Neural crest cell (in vitro differentiated cells): ENCODE measurements at regions not wholly inside any gene's neighbourhood (a gene's known extent, or its start where the extent isn't known, plus 50 kb on each side); places are given as distances from the start of the nearest gene placed in this dataset.

Source experiments
- DNase-seq: peaks from one replicate; pipeline ENCODE4 v3.0.0; 2021; ENCODE audit warnings: low read depth, mixed read lengths, low spot score
- H3K27ac Mint-ChIP-seq: one replicate; pipeline ENCODE4 v1.8.0; 2021; ENCODE audit warnings: mild to moderate bottlenecking, mixed read lengths; ENCODE audit not compliant: unreplicated experiment
- H3K27me3 Mint-ChIP-seq: 2 replicates; pipeline ENCODE4 v1.8.0; 2021; ENCODE audit warnings: low read depth, mild to moderate bottlenecking, mixed read lengths
- H3K36me3 Mint-ChIP-seq: 2 replicates; pipeline ENCODE4 v1.8.0; 2021; ENCODE audit warnings: low read depth, mild to moderate bottlenecking, mixed read lengths
- H3K4me1 Mint-ChIP-seq: 2 replicates; pipeline ENCODE4 v1.8.0; 2021; ENCODE audit warnings: mixed read lengths
- H3K4me3 Mint-ChIP-seq: one replicate; pipeline ENCODE4 v1.8.0; 2021; ENCODE audit warnings: mild to moderate bottlenecking, mixed read lengths
- H3K9me3 Mint-ChIP-seq: 2 replicates; pipeline ENCODE4 v1.8.0; 2021; ENCODE audit warnings: mixed read lengths
- CTCF ChIP-seq: fragments of 200-600 bp; sonication (generic); conservative IDR thresholded peaks from 2 replicates; pipeline ENCODE4 v1.5.0; 2021; ENCODE audit warnings: antibody characterized with exemption, mild to moderate bottlenecking

GRCh38 chr7:124449896-124450295 lies 315.7 kb downstream of the GPR37 start:
- no peaks in the 10 kb centered on the region for H3K9me3 Mint-ChIP-seq
- no peak overlapping the region for H3K4me3 Mint-ChIP-seq
- no peaks in the 10 kb centered on the region for H3K36me3 Mint-ChIP-seq

GRCh38 chr7:124444696-124445480 lies 320.7 kb downstream of the GPR37 start:
- Mint-ChIP-seq H3K4me1 (no peaks in the 10 kb centered on the region), H3K27ac (no peak overlapping the region), H3K36me3 (no peaks in the 10 kb centered on the region), H3K9me3 (no peaks in the 10 kb centered on the region), H3K4me3 (no peak overlapping the region), H3K27me3 (no peaks in the 10 kb centered on the region)
- TF ChIP-seq CTCF: no peak
- no peak for DNase-seq

More at GRCh38 chr7:124449896-124450295, 315.7 kb downstream of the GPR37 start:
- H3K27ac Mint-ChIP-seq: no peak overlapping the region
- no peaks in the 10 kb centered on the region for H3K4me1 Mint-ChIP-seq
- no peak for TF ChIP-seq CTCF
- no peak for DNase-seq
- no peaks in the 10 kb centered on the region for H3K27me3 Mint-ChIP-seq

- no peak for TF ChIP-seq CTCF
- H3K36me3 Mint-ChIP-seq: no peaks in the 10 kb centered on the region
- H3K4me3 Mint-ChIP-seq: no peak overlapping the region
- no peaks in the 10 kb centered on the region for H3K9me3 Mint-ChIP-seq
- H3K4me1 Mint-ChIP-seq: no peaks in the 10 kb centered on the region
- no peak overlapping the region for H3K27ac Mint-ChIP-seq
- DNase-seq: no peak
- H3K27me3 Mint-ChIP-seq: no peaks in the 10 kb centered on the region
Observed at GRCh38 chr7:124443762-124444161, 321.8 kb downstream of the GPR37 start.

GRCh38 chr7:124440081-124440480 lies 325.5 kb downstream of the GPR37 start:
- no peak for DNase-seq
- Mint-ChIP-seq H3K9me3 (no peaks in the 10 kb centered on the region), H3K4me1 (no peaks in the 10 kb centered on the region), H3K4me3 (no peak overlapping the region), H3K27me3 (no peaks in the 10 kb centered on the region), H3K27ac (no peak overlapping the region), H3K36me3 (no peaks in the 10 kb centered on the region)
- TF ChIP-seq CTCF: no peak

- H3K36me3 Mint-ChIP-seq: no peaks in the 10 kb centered on the region
- no peaks in the 10 kb centered on the region for H3K4me1 Mint-ChIP-seq
- no peak for TF ChIP-seq CTCF
- H3K27me3 Mint-ChIP-seq: no peaks in the 10 kb centered on the region
- H3K9me3 Mint-ChIP-seq: no peaks in the 10 kb centered on the region
- H3K27ac Mint-ChIP-seq: no peak overlapping the region
- H3K4me3 Mint-ChIP-seq: no peak overlapping the region
- no peak for DNase-seq
Observed at GRCh38 chr7:124432009-124432578, 333.5 kb downstream of the GPR37 start.
